ENCODE measurements at regions not wholly inside any gene's neighbourhood (a gene's known extent, or its start where the extent isn't known, plus 50 kb on each side); places are given as distances from the start of the nearest gene placed in this dataset.

GRCh38 chr7:113371416-113372043, 253.2 kb upstream of the SMIM30 start:
- TF ChIP-seq CTCF (IDR thresholded peaks at IDR 0.05): no peak
- TF ChIP-seq POLR2A (IDR thresholded peaks at IDR 0.05): no peak
- peak in 1 of 2 donors; percentile 36 for TF ChIP-seq POLR2AphosphoS5 (IDR thresholded peaks at IDR 0.05; ENCODE audit: insufficient read depth in 1 of 2, low read depth in 1 of 2)
